Liver (tissue), 3 donors: ENCODE measurements at regions not wholly inside any gene's neighbourhood (a gene's known extent, or its start where the extent isn't known, plus 50 kb on each side); places are given as distances from the start of the nearest gene placed in this dataset.

Experiments used
- TAF1 ChIP-seq: conservative IDR thresholded peaks from 2 replicates; pipeline ENCODE4 v1.6.1; 2016; ENCODE audit warnings: antibody characterized with exemption, mild to moderate bottlenecking
- TF ChIP-seq, protein P1 (sequence below): fragments of 150-350 bp; IDR thresholded peaks from 2 replicates; pipeline ENCODE4 v1.5.1; 2017; ENCODE audit warnings: improper control_type of control experiment, low read depth, low read length; ENCODE audit not compliant: missing input control
- donor health status: healthy.
- donor health status: healthy.

DNA sequence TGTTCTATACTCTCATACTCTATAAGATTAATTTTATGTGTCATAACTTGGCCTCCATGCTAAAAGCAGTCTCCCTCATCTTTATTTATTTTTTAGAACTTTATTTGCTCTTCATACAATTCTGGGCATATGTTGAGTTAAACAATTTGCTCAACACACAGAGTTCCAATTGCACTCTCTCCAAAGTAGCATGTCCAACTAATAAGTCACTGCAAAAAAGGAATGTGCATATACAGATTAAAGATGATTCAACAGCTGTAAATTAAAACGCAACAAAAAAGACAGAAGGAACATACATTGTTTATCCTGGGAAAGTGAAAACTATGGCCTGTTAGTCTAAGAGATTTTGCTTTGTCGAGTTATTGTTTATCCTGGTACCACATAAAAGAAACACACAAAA lies 277.7 kb upstream of the ACVR2A start:
- TF ChIP-seq TAF1: no peak
- TF ChIP-seq, protein P1, sequence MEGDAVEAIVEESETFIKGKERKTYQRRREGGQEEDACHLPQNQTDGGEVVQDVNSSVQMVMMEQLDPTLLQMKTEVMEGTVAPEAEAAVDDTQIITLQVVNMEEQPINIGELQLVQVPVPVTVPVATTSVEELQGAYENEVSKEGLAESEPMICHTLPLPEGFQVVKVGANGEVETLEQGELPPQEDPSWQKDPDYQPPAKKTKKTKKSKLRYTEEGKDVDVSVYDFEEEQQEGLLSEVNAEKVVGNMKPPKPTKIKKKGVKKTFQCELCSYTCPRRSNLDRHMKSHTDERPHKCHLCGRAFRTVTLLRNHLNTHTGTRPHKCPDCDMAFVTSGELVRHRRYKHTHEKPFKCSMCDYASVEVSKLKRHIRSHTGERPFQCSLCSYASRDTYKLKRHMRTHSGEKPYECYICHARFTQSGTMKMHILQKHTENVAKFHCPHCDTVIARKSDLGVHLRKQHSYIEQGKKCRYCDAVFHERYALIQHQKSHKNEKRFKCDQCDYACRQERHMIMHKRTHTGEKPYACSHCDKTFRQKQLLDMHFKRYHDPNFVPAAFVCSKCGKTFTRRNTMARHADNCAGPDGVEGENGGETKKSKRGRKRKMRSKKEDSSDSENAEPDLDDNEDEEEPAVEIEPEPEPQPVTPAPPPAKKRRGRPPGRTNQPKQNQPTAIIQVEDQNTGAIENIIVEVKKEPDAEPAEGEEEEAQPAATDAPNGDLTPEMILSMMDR: no peak
